ENCODE measurements at regions not wholly inside any gene's neighbourhood (a gene's known extent, or its start where the extent isn't known, plus 50 kb on each side); places are given as distances from the start of the nearest gene placed in this dataset.

DNA sequence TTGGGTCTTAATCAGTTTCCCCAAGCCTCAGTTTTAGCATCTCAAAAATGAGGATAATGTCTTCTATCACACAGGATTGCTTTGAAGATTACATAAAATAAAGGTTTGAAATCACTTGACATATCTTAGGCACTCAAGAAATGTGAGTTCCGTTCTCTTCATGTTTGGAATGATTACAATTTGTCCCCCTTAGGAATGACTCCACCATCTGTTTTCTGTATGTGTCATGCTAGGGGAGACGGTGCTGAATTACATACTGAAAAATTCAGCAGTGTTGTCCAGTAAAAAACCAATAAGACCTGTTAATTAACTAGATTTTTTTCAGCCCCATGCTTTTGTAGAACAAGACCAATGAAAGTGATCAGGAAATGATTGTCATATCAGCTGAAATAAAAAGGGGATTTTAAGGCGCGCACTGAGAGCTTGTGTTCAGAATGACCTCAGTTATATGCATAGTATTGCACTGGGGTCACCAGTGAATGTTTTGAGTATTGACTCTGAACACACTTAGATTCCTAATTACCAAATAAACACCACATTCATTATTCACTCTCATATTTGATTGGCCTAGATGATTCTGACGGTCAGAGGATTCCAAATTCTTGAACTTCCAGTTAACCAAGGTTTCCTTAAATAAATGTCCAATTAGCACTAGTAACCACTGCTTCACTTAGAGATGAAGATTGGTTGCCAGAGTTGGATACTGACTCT is 114.5 kb upstream of the KCNK2 start:
- TF ChIP-seq, protein P1, sequence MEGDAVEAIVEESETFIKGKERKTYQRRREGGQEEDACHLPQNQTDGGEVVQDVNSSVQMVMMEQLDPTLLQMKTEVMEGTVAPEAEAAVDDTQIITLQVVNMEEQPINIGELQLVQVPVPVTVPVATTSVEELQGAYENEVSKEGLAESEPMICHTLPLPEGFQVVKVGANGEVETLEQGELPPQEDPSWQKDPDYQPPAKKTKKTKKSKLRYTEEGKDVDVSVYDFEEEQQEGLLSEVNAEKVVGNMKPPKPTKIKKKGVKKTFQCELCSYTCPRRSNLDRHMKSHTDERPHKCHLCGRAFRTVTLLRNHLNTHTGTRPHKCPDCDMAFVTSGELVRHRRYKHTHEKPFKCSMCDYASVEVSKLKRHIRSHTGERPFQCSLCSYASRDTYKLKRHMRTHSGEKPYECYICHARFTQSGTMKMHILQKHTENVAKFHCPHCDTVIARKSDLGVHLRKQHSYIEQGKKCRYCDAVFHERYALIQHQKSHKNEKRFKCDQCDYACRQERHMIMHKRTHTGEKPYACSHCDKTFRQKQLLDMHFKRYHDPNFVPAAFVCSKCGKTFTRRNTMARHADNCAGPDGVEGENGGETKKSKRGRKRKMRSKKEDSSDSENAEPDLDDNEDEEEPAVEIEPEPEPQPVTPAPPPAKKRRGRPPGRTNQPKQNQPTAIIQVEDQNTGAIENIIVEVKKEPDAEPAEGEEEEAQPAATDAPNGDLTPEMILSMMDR (IDR thresholded peaks at IDR 0.05), result no peak
- TF ChIP-seq POLR2A (IDR thresholded peaks at IDR 0.05), result no peak

Data from heart left ventricle (tissue), 13 donors.